Ureter (tissue), 1 donor: ENCODE measurements at regions not wholly inside any gene's neighbourhood (a gene's known extent, or its start where the extent isn't known, plus 50 kb on each side); places are given as distances from the start of the nearest gene placed in this dataset.

Experiments
- DNase-seq: peaks from one replicate; pipeline ENCODE4 v3.0.0-alpha.2; 2020; ENCODE audit warnings: low spot score
- donor health status: DM: yes; HTN: yes; CAD: no.

- no peak for DNase-seq
Observed at GRCh38 chr6:141451511-141452353, 681.0 kb upstream of the GJE1 start.

- DNase-seq: no peak
Observed at GRCh38 chr6:141451181-141451510, 681.6 kb upstream of the GJE1 start.

- no peak for DNase-seq
Observed at GRCh38 chr6:141445928-141446628, 686.6 kb upstream of the GJE1 start.

GRCh38 chr6:141443668-141444289 lies 688.9 kb upstream of the GJE1 start:
- DNase-seq: no peak

GRCh38 chr6:141443032-141443431 lies 689.7 kb upstream of the GJE1 start:
- no peak for DNase-seq

GRCh38 chr6:141439513-141439912 lies 693.2 kb upstream of the GJE1 start:
- DNase-seq: no peak

- no peak for DNase-seq
Observed at GRCh38 chr6:141437685-141438084, 695.0 kb upstream of the GJE1 start.

GRCh38 chr6:141437011-141437410 lies 695.7 kb upstream of the GJE1 start:
- no peak for DNase-seq

- no peak for DNase-seq
Observed at GRCh38 chr6:141426400-141426980, 706.2 kb upstream of the GJE1 start.

GRCh38 chr6:141421378-141421777 lies 711.3 kb upstream of the GJE1 start:
- DNase-seq: no peak

- no peak for DNase-seq
Observed at GRCh38 chr6:141418076-141418475, 714.6 kb upstream of the GJE1 start.

GRCh38 chr6:141415896-141416295 lies 716.8 kb upstream of the GJE1 start:
- DNase-seq: no peak

- no peak for DNase-seq
Observed at GRCh38 chr6:141413196-141413595, 719.5 kb upstream of the GJE1 start.

- DNase-seq: no peak
Observed at GRCh38 chr6:141406761-141407160, 726.0 kb upstream of the GJE1 start.

GRCh38 chr6:141403827-141404226 lies 728.9 kb upstream of the GJE1 start:
- DNase-seq: no peak

- DNase-seq: no peak
Observed at GRCh38 chr6:141403103-141403502, 729.6 kb upstream of the GJE1 start.

GRCh38 chr6:141402489-141402888 lies 730.2 kb upstream of the GJE1 start:
- no peak for DNase-seq

GRCh38 chr6:141401851-141402250 lies 730.9 kb upstream of the GJE1 start:
- DNase-seq: no peak

- DNase-seq: no peak
Observed at GRCh38 chr6:141401168-141401567, 731.6 kb upstream of the GJE1 start.

GRCh38 chr6:141398949-141399348 lies 733.8 kb upstream of the GJE1 start:
- DNase-seq: no peak

- DNase-seq: no peak
Observed at GRCh38 chr6:141395443-141396008, 737.2 kb upstream of the GJE1 start.

- no peak for DNase-seq
Observed at GRCh38 chr6:141394565-141395051, 738.1 kb upstream of the GJE1 start.
